ENCODE measurements at regions not wholly inside any gene's neighbourhood (a gene's known extent, or its start where the extent isn't known, plus 50 kb on each side); places are given as distances from the start of the nearest gene placed in this dataset.

DNA sequence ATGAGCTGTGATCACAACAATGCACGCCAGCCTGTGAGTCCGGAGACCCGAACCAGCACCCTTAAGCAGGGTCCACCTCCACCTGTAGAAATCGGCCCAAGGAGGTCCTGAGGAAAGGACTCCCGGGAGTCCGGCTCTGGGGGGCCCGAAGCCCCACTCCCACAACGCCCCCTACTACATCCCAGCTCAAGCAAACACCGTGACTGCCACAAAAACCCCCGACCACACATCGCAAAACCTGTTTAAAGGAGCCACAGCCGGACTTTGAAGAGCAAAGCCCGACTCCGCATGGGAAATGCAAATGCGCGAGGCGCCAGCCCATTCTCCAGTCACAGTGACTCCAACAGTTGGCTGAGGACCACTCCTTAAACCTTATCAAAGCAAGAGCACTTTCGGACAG, 682.4 kb downstream of the KCNJ18 start:
- TF ChIP-seq TEAD4 (CRISPR knock-in tag; IDR thresholded peaks at IDR 0.05) = no peak
- TF ChIP-seq, protein P1, sequence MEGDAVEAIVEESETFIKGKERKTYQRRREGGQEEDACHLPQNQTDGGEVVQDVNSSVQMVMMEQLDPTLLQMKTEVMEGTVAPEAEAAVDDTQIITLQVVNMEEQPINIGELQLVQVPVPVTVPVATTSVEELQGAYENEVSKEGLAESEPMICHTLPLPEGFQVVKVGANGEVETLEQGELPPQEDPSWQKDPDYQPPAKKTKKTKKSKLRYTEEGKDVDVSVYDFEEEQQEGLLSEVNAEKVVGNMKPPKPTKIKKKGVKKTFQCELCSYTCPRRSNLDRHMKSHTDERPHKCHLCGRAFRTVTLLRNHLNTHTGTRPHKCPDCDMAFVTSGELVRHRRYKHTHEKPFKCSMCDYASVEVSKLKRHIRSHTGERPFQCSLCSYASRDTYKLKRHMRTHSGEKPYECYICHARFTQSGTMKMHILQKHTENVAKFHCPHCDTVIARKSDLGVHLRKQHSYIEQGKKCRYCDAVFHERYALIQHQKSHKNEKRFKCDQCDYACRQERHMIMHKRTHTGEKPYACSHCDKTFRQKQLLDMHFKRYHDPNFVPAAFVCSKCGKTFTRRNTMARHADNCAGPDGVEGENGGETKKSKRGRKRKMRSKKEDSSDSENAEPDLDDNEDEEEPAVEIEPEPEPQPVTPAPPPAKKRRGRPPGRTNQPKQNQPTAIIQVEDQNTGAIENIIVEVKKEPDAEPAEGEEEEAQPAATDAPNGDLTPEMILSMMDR (IDR thresholded peaks at IDR 0.05) = no peak
- TF ChIP-seq ELF4 (CRISPR knock-in tag; IDR thresholded peaks at IDR 0.05; ENCODE audit: low read depth) = no peak
- TF ChIP-seq, protein P2, sequence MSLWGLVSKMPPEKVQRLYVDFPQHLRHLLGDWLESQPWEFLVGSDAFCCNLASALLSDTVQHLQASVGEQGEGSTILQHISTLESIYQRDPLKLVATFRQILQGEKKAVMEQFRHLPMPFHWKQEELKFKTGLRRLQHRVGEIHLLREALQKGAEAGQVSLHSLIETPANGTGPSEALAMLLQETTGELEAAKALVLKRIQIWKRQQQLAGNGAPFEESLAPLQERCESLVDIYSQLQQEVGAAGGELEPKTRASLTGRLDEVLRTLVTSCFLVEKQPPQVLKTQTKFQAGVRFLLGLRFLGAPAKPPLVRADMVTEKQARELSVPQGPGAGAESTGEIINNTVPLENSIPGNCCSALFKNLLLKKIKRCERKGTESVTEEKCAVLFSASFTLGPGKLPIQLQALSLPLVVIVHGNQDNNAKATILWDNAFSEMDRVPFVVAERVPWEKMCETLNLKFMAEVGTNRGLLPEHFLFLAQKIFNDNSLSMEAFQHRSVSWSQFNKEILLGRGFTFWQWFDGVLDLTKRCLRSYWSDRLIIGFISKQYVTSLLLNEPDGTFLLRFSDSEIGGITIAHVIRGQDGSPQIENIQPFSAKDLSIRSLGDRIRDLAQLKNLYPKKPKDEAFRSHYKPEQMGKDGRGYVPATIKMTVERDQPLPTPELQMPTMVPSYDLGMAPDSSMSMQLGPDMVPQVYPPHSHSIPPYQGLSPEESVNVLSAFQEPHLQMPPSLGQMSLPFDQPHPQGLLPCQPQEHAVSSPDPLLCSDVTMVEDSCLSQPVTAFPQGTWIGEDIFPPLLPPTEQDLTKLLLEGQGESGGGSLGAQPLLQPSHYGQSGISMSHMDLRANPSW (CRISPR knock-in tag; conservative IDR thresholded peaks at IDR 0.05; ENCODE audit: low read depth) = no peak
- TF ChIP-seq ATF1 (CRISPR knock-in tag; IDR thresholded peaks at IDR 0.05) = no peak
- TF ChIP-seq KAT7 (CRISPR knock-in tag; IDR thresholded peaks at IDR 0.05; ENCODE audit: borderline replicate concordance) = no peak
- TF ChIP-seq JUN (CRISPR knock-in tag; IDR thresholded peaks at IDR 0.05) = no peak
- TF ChIP-seq, protein P3, sequence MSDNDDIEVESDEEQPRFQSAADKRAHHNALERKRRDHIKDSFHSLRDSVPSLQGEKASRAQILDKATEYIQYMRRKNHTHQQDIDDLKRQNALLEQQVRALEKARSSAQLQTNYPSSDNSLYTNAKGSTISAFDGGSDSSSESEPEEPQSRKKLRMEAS (CRISPR knock-in tag; IDR thresholded peaks at IDR 0.05) = no peak
- no peak for TF ChIP-seq NR3C1 (CRISPR knock-in tag; conservative IDR thresholded peaks at IDR 0.05; ENCODE audit: low read depth)

Measured in WTC11 (cell line).